DMS153 treated with DMSO at 0.1 percent for 48 hours (cell line): ENCODE measurements at regions not wholly inside any gene's neighbourhood (a gene's known extent, or its start where the extent isn't known, plus 50 kb on each side); places are given as distances from the start of the nearest gene placed in this dataset.

Source experiments
- DNase-seq: peaks from one replicate; lab custom pipeline; 2025; ENCODE audit not compliant: unreplicated experiment; lab: John Stamatoyannopoulos, UW

GRCh38 chr3:83890039-83890762 is 1068.6 kb upstream of the CADM2 start:
- no peak for DNase-seq

- no peak for DNase-seq
Observed at GRCh38 chr3:83890763-83891135, 1068.0 kb upstream of the CADM2 start.

DNA sequence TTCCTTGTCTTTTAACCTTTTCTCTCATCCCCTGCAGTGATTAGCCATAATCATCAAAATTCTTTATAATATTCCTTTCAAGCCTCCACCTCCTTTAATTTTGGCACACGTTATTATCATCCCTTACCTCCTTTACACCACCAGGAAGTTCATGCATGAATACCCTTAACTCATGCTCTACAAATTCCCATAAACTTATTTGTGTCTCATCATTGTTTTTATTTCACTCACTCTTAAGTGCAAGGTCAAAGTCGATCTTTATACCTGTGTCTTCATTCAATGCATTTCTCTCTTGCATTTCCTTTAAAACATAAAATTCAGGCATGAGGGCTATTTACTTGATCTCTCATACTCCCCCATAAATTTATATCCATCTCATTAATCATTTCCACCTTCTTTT is 1064.6 kb upstream of the CADM2 start:
- DNase-seq = no peak

DNA sequence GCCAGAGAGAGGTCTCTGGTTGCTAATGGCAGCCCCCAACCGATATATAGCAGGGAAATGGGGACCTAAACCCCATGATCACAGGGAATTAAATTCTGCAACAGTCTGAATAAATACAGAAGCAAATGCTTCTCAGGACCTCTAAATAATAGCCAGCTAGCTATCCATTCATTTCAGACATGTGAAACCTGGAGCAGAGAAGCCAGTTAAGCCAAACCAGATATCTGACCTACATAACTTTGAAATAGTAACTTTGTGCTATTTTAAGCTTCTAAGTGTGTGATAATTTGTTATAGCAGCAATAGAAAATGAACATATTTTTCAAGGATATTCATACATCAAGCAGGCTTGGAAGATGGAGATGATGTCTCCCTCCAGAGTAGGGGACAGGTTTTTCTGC is 1062.9 kb upstream of the CADM2 start:
- DNase-seq = no peak

GRCh38 chr3:83902787-83903533 is 1055.8 kb upstream of the CADM2 start:
- no peak for DNase-seq

GRCh38 chr3:83913381-83913780 is 1045.4 kb upstream of the CADM2 start:
- no peak for DNase-seq

DNA sequence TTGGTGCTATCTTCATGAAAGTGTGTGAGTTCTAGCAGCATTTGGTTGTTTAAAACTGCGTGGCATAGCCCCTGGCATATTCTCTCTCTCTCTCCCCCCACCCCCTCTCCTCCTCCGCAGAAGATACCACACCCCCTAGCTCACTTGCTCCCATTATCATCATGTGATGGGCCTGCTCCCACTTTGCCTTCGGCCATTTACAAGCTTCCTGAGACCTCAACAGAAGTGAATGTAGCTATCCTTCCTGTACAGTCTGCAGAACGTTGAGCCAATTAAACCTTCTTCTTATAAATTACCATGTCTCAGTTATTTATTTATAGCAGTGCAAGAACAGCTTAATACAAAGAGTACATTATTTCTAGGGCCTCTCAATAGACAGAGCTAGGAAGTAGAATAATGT is 1032.5 kb upstream of the CADM2 start:
- DNase-seq = no peak

DNA sequence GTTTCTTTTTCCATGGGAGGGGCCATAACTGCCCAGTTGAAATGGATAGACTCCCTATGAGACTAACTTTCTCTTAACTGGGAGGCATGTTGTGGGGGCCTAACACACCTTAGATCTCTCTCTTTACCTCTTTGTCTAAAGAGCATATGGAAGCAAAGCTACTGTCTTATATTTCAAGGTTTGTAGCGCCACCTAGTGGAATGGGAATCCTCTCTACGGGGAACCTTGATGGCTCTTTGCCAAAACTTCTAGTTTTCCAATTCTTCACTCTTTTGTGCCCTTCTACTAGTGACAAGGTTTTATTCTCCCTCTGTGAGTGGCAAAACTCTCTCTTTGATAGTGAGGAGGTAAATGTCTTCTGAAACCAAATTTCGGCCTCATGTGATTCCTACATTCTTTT is 1030.4 kb upstream of the CADM2 start:
- no peak for DNase-seq

DNA sequence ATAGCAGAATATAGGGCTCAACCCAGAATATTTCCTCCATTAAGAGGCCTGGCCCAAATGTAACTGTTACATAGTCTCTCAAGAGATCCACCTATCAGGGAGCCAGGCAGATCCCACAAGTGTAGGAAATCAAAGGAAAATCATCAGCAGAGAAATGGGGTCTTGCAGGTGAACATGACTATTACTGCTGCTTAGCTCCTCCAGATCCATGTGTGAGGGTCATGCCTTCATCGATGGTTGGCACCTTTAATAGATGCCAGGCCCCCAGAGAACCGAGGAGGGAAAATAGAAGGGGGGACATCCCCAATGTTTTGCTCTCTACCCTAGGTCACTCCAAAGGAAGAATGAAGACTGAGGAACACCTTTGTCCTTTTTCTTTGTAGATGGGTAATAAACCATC is 1029.9 kb upstream of the CADM2 start:
- no peak for DNase-seq

DNA sequence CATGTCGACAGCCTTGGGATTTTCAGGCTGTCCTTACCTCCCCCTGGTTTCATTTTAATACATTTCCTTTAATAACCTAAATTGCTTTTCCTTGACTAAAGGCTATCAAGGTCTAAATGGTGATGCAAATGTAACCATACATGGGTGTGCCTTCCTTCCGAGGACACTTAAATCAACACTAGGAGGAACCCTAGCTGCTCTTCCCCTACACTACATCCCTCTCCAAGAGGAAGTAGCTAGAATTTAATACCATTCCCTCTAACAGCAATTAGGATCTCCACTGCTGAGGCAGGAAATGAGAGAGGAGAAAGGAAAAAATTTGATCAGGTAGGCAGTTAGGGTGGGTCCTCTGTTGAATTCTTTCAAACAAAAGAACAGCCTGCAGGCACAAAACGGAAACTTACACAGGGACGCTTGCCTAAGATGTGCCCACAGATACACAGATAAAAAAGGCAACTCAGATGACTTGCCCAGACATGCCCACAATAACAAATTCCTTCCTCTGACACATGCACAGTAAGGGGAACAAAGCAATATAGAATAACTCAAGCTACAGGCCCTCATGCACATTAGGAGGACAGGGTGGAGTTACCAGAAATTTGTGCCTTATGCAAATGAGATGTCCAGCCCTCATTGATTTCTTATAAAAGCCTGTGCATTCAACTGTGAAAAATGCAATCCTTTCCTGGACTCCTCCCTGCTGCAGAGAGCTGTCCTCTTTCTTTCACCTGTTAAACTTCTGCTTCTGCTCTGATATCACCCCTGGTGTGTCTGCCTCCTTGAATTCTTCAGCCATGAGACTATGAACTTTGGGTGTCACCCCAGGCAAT is 1024.4 kb upstream of the CADM2 start:
- DNase-seq = peak; percentile 12

DNA sequence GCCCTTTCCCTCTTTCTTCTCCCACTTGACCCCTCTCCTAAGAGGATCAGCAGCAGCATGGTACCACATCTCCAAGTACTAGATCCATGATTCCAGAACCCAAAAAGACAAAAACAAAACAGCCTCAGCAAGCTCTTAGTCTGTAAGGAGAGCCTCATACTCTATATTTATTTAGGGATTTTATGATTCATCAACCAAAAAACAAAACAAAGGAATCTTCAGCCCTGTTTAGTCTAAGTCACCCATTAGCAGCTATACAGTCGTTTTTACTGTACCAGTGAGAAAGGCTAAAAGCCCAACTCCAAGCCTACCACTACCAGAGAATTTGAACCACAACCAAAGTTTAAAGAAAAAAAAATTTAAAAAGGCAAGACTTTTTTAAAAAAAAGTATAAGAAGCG is 1020.3 kb upstream of the CADM2 start:
- no peak for DNase-seq

- no peak for DNase-seq
Observed at GRCh38 chr3:83941990-83942745, 1016.6 kb upstream of the CADM2 start.

DNA sequence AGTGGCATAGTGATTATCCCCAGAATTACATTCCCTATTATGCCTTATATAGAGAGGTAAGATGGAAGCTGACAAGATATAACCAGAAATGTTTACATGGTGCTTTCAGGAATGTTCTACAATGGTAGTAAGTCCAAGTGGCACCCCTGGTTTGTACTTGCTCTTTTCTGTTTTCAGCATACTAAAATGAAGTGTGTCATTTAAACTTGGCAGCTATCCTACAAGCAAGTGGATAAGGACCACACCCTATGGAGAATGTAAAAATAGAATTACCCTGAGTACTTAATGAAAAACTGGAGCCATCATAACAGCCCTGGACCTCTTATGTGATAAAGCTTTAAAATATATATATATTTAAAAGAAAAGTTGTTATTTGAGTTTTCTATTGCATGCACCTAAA is 1012.7 kb upstream of the CADM2 start:
- DNase-seq = no peak

DNA sequence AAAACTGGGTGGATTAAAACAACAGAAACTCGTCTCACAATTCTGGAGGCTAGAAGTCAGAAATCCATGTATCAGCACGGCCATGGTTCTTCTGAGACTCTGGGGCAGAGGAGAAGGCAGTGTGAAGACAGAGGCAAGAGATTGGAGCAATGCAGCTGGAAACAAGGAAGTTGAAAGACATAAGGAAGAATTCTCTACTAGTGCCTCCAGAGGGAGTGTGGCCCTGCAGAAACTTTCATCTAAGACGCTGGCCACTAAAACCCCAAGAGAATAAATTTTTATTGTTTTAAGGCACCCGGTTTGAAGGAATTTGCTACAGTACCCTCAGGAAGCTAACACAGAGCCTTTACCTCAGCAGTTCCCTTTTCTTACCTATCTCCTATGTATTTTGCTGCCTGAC is 1012.2 kb upstream of the CADM2 start:
- DNase-seq = no peak

DNA sequence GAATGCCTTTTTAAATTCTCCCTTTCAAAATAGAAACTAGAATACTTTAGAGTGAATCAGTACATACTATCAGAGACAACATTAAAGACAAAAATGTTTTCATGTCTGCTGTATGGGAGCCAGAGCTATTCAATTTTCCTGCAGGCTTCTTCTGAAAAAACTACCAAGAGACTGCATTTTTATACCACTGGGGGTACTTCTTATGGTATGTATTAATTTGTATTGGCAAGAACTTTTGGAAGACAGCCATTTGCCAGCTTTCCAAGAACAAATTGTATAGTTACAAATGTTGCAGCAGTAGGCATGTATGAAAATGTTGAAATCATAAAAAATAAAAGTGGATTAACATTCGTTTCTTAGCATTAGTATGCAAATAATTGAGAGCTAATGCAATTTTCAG is 1010.0 kb upstream of the CADM2 start:
- no peak for DNase-seq

DNA sequence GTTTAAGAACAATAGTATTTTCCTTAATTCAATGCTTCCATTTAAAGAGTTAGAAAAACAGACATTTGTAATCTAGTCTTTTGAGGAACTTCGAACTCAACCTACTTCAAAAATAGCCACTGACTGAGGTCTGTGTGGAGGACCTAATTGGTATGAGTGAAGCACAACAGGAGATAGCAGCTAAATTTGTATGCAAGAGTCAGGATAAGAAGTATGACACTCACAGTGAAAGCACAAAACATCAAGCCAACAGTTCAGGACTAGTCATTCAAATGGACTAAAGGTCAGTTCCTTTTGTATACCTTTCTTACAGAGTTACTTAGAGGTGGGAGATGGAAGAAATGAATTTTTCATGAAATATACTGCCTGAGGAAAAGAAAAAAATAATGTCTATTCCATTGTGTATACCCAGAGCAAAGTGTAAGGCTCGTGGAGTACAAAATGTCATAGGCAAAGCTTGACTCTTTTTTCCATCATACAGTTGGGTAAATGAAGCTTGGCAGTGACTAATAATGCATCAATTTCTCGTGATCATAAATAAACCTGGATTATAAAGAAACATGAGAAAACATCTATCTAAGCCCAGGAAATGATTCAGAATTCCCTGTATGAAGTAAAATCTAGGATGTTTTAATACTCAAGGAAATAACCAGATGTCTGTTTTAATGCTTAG is 1005.2 kb upstream of the CADM2 start:
- no peak for DNase-seq

- DNase-seq = no peak
Observed at GRCh38 chr3:83956431-83956830, 1002.4 kb upstream of the CADM2 start.

DNA sequence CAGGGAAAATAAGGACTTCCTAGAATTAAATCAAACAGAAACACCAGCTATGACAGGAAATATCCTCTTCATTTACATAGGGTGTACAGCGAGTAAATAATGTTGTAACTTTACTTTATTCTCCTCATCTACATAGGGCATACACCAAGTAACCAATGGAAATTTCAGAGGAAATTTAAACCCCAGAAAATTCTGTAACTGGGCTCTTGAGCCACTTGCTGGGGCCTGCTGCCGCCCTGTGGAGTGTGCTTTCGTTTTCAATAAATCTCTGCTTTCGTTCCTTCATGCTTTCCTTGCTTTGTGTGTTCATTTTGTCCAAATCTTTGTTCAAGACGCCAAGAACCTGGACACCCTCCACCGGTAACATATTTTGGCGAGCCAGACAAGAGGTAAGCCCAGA is 990.4 kb upstream of the CADM2 start:
- no peak for DNase-seq

- DNase-seq = no peak
Observed at GRCh38 chr3:83971666-83972065, 987.1 kb upstream of the CADM2 start.

DNA sequence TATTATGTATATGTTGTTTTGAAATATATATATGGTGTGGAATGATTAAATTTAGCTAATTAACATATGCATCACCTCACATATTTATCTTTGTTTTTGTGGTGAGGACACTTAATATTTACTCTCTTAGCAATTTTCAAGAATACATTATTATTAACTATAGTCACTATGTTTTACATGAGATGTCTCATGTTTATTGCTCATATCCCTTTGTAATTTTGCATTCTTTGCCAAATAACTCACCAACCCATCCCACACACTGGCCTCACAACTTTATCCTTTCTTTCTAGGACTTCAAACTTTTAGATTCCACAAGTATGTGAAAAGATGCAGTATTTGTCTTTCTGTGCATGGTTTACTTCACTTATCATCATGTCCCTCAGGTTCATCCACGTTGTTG is 950.2 kb upstream of the CADM2 start:
- DNase-seq = no peak

DNA sequence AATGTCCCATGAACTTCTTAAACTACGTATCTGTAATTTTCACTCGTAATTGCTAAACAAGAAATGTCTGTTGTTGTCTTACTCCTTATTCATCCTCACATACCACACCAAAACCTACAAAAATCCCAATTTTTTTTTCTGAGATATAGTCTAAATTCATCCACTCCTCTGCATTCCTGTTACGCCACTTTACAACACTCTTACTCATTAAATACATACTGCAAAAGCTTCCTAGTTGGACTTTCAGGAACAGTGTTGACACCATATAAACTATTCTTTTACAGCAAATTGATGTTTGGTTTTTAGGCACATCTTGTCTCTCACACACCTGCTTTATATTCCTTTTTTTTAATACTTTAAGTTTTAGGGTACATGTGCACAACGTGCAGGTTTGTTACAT is 934.9 kb upstream of the CADM2 start:
- no peak for DNase-seq
